SKM-1 treated with dmso at 0.1 percent for 144 hours (cell line): ENCODE measurements at regions not wholly inside any gene's neighbourhood (a gene's known extent, or its start where the extent isn't known, plus 50 kb on each side); places are given as distances from the start of the nearest gene placed in this dataset.

ENCODE experiments used
- DNase-seq: peaks from one replicate; lab custom pipeline; 2025; ENCODE audit not compliant: unreplicated experiment; lab: John Stamatoyannopoulos, UW

DNA sequence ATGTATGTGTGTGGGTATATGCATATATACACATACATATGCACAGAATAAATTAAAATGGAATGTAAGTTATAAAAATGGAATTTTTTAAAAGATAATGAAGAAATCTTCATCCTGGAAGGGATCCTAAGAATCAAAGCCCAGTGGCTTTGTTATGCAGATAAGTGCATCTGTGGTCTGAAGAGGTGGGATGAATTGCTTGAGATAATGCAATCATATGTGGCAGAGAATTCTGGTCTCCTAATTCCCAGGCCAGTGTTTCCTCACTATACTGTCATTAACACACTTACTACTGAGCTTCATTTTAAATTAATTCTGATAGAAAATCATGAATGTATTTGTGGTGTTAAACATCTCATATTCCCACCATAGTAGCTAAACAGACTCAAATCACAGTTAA lies 86.7 kb upstream of the PRMT6 start:
- no peak for DNase-seq

DNA sequence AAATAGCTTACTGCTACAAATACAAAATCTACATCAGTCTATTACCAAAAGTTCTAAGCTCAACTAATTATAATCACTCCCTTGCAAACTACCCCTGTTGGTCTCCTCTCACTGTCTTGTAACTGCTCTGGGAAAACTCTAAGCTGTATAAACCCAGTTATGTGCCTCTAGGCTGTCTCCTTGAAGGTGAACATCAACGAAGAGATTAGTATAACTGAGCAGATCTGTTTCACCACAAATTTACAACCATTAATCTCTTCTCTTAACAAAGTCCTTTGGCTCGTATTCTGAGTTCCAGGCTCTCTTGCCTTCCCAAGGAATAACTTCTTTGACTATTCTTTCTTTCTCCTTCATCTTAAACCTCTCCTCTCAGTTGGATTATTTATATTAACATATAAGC lies 84.4 kb upstream of the PRMT6 start:
- DNase-seq: no peak

DNA sequence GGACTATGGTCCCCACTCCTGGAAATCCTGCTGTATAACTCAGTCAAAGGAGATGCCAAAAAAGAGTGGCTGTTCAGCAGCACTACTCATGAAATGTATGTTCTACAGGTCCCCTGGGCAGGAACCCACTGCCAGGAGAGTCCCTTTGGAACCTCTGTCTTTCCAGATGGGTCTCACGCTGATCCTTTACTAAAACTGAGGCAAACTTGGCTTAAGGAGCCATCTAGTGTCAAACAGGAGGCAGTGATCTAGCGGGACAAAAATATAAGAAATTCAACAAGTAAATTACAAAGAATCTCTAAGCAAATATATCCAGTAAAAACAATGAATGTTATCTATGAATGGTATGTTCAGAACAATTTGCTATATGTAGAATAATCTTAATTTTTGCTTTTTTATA lies 80.5 kb upstream of the PRMT6 start:
- no peak for DNase-seq

DNA sequence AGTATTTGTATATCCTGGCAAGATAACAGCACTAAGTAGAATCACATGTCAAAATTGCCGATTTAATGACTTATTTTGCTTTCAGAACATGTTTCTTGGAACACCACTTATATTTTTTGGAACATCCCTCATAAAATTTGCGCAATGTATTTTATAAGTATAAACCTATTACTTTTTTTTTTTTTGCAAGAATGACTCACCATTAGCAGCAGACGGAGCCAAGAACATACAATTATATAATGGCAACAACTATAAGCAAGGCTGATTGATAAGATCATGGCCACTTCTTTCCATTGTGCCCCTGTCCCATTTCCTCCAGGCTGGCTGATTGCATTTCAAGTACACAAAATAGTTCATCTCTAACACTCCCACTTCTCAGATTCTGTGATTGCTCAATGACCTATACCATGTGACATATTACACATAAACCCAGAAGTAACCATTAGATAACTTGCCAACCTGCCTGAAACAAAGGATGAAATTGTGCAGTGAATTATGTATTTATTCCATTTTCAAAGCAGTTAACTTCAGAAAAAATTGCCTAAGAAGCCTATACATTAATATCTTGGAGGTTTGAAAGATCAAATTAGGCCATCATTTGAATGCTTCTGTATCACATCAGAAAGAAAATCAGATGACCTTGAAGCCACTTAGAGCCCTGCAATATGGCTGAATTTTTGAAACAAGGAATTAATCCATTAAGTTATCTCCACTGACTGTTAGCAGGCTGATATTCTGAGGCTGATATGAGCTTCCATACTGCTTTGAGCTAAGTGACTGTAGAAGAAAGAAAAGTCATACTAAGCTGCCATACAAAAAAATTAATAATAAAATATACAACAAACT lies 77.8 kb upstream of the PRMT6 start:
- DNase-seq: no peak

DNA sequence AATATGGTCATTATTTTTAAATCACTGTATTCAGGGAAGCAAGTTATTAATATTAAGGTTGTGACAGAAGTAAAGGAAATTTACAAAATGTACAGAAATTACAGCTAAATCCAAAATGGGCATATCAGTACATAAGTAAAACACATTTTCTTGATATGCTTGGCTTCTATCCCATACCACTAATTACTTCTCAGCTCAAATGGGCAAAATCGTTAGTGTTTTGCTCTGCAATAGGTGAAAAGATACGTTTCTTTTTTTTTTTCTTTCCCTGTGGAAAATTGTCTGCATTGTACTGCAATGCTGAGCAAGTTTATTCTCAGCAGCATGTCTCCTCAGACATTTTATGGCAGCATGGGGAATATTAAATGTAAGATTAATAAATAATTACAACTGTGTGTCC lies 77.1 kb upstream of the PRMT6 start:
- DNase-seq: no peak

DNA sequence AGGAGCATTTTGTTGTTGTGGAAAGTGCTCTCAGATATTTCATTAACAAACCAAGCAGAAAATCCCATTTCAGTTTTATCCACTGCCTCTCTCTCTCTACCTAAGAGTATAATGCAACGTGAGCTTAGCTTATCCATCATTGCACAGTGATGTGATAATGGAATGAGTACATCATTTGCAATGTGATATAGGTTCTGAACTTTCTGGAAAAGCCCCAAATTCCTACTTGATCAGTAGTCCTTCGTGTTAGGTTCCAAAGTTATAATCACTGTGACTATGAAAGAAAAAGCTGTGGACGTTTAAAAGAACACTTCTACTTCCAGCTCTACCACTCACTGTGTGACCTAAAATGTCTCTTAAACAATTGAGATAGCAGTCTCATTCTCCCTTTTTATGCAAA lies 76.4 kb upstream of the PRMT6 start:
- DNase-seq: no peak

DNA sequence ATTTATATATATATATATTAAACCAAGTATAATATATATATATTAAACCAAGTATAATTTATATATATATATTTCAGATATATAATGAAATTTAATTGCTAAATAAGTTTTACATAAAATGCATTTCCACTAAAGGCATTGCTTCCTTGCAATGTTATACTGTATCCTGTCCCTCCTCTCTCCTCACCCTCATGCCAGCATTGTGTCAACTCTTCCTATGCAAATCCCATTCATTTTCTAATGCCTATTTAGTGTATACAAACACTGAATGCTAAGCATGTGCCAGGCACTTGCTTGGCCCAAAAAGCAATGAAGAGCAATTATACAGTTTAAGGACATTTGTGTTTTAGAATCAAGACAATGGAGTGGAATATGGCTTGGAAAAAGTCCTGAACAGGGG lies 71.7 kb upstream of the PRMT6 start:
- DNase-seq: no peak

DNA sequence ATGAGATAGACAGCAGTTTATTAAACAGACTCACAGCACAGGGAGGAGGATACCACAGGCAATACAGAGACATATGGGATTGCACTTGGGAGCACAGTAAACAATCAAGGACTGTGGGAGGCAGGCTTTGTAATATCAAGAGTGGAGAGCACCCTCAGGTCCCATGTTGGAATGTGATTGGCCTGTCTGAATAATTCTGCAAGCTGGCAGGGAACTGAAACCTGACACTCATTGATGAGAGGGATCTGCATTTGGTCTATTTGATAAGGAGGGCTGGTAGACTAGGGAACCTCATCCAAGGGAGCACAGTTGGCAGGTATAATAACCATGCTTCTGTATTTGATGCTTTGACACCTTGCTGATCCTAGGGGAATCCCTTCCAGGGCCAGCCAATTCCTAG lies 69.9 kb upstream of the PRMT6 start:
- no peak for DNase-seq

DNA sequence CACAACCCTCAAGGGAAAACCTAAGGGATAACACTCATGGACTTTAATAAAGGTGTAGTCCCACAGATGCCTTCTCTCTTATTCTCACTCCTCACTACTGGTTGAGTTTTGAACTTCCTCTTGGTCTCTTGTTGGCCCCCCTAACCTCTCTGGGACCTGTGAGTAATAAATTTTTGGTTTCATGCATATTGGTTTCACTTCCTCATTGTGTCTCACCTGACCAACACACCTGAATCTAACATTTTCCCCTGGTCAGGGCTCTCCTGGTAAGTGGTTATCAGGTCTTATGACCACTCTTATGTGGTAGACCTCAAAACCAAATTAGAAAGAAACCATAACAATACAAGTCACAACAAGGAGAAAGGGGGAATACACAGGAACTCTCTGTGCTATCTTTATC lies 60.5 kb upstream of the PRMT6 start:
- DNase-seq: no peak

DNA sequence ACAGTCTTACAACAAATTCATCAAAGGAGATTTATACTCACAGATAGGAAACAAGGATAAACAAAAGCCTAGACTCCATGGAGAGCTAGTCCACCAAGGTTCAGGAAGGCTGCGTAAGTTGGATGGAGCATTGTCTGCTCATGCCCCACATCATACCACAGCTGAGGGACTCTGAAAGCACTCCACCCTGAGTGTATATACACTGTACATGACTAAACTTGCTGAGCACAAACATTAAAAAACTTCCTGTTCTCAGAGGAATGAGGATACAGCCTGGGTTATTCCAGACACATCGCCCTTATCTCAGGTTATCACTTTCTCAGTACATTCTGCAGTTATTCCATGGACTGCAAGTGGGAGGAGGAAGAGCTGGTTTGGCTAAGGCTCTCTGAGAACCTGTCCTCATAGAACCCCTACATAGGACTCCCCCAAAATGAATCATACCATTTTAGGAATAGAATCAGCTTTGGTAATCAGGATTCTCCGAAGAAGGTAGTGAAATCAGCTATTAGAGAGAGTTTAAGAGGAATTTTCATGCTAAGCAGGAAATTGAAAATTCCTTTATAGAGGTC lies 58.0 kb upstream of the PRMT6 start:
- no peak for DNase-seq

DNA sequence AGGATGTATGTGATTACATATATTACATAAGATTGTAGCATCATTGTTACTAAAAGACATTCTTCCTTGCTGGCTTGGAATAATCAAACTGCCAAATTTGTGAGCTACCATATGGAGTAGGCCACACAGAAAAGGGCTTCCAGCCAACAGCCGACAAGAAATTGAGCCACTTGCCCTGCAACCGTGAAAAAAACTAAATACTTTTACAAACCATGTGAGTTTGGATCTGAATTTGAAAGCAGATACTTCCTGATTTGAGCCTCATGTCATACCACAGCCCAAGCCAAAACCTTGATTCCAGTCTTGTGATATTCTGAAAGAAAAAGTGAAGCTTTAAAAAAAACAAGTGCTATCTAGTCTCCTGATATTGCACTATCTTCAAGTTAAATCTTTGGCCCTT lies 55.6 kb upstream of the PRMT6 start:
- no peak for DNase-seq

DNA sequence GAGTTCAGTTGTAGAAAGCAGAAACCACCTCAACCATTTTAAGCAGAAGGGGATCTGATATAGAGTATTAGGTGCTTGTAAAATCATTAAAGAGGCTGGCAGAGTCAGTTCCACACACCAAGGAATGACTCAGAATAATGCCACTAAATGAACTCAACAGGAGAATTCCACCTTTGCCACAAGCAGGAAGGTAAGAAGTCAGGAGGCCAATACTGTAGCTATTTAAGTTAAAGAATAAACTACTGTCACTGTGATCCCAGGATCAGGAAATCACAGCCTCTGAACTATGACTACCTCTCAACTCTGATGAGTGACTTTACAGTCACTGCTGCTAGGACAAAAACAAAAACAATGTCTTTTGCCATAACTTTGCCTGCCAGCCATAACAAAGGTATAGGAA lies 52.5 kb upstream of the PRMT6 start:
- no peak for DNase-seq

DNA sequence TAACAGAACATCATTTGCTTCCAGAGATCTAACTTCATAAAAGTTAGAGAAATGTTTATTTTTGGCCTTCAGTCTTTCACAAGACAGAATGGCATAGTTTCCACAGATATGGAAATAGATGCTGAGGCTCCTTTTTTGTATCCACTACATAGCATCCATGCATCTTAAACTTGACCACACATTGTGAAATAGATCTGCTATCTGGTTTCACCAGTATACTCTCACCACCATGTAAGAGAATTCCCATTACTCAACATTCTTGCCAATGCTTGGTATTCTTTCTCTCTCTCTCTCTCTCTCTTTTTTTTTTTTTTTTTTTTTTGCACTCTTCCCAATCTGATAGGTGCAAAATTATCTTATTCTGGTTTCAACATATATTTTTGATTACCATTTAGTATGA lies 52.1 kb upstream of the PRMT6 start:
- DNase-seq: peak; percentile 75
